ENCODE measurements at regions not wholly inside any gene's neighbourhood (a gene's known extent, or its start where the extent isn't known, plus 50 kb on each side); places are given as distances from the start of the nearest gene placed in this dataset.

- H3K27me3 ChIP-seq = no peaks in the 10 kb centered on the region
- intact Hi-C loops (cut with DNase I) = no loop called here
- H3K4me1 ChIP-seq = peaks cover 0 to 11% (median 0%) of the 10 kb centered on the region in 9 donors
- ATAC-seq (no peak), DNase-seq (no peak)
- no peaks in the 10 kb centered on the region for H3K9me3 ChIP-seq
- TF ChIP-seq CTCF (IDR thresholded peaks at IDR 0.05) = no peak
- no peak overlapping the region for H3K4me3 ChIP-seq
- H3K36me3 ChIP-seq = no peaks in the 10 kb centered on the region
- 93 to 95% methylated on average over 3 of the region's 3 CpGs for WGBS, 2 donors
- no peak overlapping the region for H3K27ac ChIP-seq
Measured at GRCh38 chr7:46195934-46196333, 274.9 kb upstream of the IGFBP3 start.

- Histone ChIP-seq H3K4me1 (peaks cover 0 to 10% (median 0%) of the 10 kb centered on the region in 9 donors), H3K4me3 (no peak overlapping the region), H3K36me3 (no peaks in the 10 kb centered on the region), H3K9me3 (no peaks in the 10 kb centered on the region), H3K27me3 (peaks cover 0 to 2% (median 0%) of the 10 kb centered on the region in 7 donors), H3K27ac (no peak overlapping the region)
- intact Hi-C loops (cut with DNase I) = no loop called here
- DNase-seq = no peak
- WGBS, 2 donors = 76 to 78% methylated on average over 3 of the region's 3 CpGs
- no peak for TF ChIP-seq CTCF (IDR thresholded peaks at IDR 0.05)
- no peak for ATAC-seq
Measured at GRCh38 chr7:46192271-46192670, 271.2 kb upstream of the IGFBP3 start.

GRCh38 chr7:46191776-46192175 lies 270.7 kb upstream of the IGFBP3 start:
- 92 to 93% methylated on average over 4 of the region's 4 CpGs for WGBS, 2 donors
- Histone ChIP-seq H3K4me3 (no peak overlapping the region), H3K27me3 (peaks cover 0 to 2% (median 0%) of the 10 kb centered on the region in 7 donors), H3K36me3 (no peaks in the 10 kb centered on the region), H3K9me3 (no peaks in the 10 kb centered on the region), H3K4me1 (peaks cover 0 to 10% (median 0%) of the 10 kb centered on the region in 9 donors), H3K27ac (no peak overlapping the region)
- DNase-seq = no peak
- no peak for ATAC-seq
- intact Hi-C loops (cut with DNase I) = no loop called here
- no peak for TF ChIP-seq CTCF (IDR thresholded peaks at IDR 0.05)

GRCh38 chr7:46191296-46191695 lies 270.2 kb upstream of the IGFBP3 start:
- Histone ChIP-seq H3K36me3 (no peaks in the 10 kb centered on the region), H3K27ac (no peak overlapping the region), H3K27me3 (peaks cover 0 to 2% (median 0%) of the 10 kb centered on the region in 7 donors), H3K4me1 (peaks cover 0 to 10% (median 0%) of the 10 kb centered on the region in 9 donors), H3K4me3 (no peak overlapping the region), H3K9me3 (no peaks in the 10 kb centered on the region)
- no peak for DNase-seq
- no peak for ATAC-seq
- 94 to 96% methylated on average over 3 of the region's 3 CpGs for WGBS, 2 donors
- intact Hi-C loops (cut with DNase I) = no loop called here
- TF ChIP-seq CTCF (IDR thresholded peaks at IDR 0.05) = no peak
